DMS153 (cell line): ENCODE measurements at regions not wholly inside any gene's neighbourhood (a gene's known extent, or its start where the extent isn't known, plus 50 kb on each side); places are given as distances from the start of the nearest gene placed in this dataset.
"Not testable (repeated sequence)": the region's sequence is repeated elsewhere in the genome, so short reads cannot be mapped to it uniquely, and the experiment has no call there.

Source experiments
- DNase-seq: peaks from one replicate; lab custom pipeline; 2025; lab: John Stamatoyannopoulos, UW

DNA sequence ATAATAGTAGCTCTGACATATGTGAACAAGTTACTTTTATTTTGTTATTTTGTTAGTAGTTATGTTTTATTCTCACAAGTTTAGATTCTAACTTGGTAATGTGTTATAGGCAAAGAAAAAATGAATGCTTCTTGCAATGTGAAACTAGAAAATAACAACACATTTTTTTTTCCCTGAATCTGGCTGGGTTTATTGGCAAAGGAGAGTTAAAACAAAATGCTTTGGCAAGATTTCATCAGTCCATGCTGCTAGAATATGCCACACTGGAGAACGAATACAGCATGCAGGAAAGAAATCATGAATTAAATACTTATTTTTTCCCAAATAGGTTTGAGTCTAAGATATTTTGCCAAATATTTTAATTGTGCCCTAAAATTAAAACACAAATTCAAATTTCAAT, 1048.1 kb upstream of the ACO1 start:
- DNase-seq: no peak

DNA sequence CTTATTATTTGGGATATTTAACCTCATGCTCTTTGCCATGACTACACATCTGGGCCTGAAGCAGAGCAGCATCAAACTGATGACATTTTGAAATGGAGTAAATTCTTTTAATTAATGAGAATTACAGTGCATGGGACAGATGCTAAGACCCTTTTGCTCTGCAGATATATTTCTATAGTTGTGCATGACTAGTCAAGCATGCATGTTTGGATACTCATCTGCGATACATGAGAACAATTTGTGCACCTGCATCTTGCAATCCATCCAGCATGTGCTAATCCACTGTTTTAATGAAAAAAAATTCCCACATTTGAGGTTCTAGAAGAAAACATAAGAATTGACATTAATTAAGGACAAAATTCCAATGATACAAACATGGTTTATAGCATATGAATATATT, 1047.6 kb upstream of the ACO1 start:
- DNase-seq: no peak

DNA sequence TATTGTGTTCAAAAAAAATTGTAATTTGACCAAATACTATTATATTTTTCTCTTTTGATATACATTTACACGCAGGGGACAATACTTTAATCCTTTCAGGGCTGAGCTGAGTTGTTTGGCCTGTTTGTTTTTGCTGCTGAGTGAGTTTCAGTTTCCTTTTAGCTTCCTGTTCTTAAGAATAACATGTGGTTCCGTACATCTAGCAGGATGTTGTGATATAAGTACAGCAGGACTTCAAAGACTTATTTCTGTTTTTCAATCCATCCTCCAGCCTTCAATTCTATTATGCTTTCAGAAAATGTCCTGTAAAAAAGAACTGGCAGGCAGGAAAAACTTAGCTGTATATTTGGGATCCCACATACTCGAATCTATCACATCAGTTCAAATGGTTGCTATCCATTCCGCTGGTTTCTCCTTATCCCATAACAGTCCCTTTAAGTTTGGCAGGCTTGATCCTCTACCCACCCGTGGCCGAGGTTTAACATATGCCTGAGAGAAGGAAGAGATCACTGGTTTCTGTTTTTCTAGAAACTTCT, 1037.3 kb upstream of the ACO1 start:
- DNase-seq: peak; percentile 61

DNA sequence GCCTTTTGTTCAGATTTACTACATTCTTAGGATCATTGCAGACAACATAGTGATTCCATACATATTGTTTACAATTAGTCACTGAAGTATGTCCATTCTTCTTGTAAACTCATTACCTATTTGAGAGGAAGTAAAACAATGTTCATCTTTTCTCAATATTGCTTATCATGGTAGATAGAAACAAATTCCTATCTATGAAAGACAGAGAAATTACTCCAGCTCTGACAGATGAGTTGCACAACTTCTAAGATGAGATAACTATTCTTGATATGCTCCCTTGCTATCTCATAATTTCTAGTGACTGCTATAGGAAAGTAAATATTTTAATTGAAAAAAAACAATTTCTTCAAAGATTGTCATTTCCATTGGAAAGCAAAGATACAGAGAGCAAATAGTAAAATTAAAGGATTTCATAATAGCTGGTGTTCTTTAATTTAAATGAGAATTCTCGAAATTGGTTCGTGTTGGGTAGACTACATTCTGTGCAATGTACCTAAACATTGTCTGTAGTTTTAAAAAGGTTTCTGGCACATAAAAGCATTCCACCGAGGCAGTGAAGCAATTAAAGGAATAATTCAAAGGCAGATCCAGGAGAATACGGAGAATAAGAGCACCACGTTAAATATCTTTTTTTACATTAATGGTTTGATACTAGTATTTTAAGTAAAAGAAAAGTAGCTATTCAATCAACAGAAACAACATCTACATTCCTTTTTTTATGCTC, 1029.1 kb upstream of the ACO1 start:
- no peak for DNase-seq

DNA sequence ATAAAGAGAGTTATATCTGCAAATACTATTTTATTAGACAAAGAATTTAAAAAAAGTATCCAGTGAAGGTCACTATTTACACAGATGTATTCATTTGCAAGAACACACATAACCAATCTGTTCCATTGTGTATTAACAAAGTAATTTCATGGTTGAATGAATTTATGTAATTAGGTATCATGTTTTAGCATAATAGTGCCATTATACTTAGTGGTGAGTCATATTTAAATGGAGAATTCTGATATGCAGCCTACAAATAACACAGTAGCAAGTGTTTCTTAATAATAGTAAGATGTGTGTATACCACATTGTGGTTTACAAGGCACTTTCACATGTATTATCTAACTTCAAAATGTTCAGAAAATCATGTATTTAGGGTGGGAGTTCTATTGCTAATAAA, 1028.5 kb upstream of the ACO1 start:
- DNase-seq: peak; percentile 42

DNA sequence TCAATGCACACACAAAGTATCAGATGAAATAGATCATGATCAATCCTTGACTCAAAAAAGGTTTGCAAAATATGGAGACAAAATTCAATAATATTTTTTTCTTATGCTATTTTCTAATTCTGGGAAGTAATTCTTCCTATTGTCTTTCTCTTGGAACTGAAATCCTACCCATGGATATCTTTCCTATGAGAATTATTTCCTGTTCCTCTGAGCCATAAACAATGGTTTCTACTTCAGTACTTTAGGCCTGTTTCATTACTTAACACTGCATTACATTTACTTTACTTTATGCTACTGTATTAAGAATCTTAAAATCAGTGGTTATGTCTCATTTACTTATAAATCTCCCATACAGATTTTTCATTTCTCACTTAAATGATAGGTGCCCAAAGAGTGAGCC, 1025.4 kb upstream of the ACO1 start:
- no peak for DNase-seq

DNA sequence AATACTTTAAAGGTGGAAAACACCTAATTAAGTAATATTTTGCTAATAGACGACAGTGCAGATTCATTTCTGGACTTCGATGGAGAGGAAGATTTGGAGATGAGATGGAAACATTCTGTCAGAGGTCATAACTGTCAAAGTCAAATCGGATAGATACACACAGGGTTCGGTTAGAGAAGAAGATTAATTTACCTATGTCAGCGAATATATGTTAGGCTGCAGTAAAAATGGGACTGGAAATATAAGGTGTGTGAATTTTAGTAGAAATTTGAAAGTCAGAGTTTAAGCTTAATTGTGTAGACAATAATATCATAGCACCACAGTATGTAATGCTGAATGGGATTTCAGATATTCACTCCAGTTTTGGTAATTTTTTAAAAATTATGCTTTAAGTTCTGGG, 1020.3 kb upstream of the ACO1 start:
- DNase-seq: no peak

DNA sequence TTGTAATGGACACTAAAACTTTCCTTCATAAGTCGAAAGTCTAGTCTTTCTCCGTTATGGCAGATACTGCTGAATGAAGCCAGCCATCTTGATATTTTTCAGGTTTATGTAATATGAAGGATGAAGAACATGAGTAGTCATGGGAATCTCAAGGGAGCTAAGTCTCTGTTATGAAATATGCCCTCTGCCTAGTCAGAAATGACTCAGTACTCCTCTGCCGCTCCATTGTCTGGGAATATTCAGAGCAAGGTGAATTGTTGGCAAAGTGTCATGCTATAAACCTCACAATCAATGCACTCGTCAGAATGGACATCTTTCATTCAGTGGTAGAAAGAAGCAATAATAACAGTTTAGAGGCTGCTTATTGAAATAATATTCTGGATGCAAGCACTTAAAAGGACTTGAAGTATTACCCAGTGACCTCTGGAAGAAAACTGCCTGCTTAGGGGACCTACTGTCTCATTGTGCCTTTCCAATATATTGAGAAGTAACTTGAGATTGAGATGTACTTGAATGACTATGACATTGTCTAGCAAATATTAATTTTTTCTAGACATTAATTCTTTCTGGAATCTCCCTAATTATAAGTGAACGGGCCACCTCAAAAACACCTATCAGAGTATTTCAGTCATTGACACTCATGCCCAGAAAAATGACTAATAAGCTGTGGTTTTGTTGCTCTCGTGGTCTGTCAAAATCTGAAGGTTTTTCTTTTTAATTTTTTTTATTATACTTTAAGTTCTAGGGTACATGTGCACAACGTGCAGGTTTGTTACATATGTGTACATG, 1011.5 kb upstream of the ACO1 start:
- DNase-seq: no peak

DNA sequence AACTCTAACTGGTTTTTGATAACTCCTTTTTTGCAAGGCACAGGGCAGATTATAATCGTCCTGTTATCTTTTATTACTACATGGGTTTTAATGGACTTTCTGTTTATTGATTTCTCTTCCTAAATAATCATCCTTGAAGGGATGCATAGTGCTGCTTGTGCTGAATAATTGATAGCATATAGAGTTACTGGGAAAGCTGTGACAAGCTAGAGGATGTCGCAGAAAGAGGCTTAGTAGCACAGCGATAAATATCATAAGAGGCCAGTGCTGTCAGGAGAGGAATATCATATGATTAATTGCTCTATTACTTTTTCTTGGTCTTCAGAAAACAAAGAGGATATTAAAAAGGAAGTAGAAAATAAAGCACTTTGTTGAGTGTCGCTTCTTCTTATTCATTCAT, 1007.1 kb upstream of the ACO1 start:
- DNase-seq: no peak

DNA sequence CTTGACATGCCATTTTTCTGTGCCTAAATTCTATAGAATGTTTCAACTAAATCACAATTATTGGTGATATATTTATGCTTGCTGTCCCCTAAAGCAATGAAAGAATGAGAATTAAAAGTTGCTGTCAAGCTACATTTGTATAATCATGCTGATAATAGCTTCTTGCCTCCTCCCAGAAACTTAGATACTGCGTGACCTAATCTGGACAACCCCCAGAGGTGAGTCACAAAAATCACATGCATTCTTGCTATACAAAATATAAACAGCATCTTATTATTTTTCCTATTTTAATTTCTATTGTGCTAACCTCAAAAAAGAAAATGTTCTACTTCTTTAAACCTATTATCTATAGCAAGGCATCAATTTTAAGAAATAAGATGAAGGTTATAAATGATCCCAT, 995.8 kb upstream of the ACO1 start:
- DNase-seq: no peak

DNA sequence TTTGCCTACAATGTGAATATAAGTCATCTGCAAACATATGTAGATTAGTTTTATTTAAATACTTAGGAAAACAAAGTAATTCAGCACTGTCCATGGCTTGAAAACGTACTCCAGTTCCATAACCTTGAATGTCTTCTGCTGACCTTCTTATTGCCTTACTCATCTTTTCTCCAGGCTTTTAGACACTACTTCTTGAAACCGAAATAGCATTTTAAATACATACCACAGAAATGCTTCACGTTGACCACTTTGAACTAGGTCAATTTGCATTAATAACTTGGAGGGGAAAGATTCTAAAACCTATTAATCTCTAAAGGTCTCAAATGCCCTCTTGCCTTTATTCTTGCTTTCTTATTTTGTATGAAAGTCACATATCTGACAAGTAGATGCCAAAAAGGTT, 995.4 kb upstream of the ACO1 start:
- no peak for DNase-seq

DNA sequence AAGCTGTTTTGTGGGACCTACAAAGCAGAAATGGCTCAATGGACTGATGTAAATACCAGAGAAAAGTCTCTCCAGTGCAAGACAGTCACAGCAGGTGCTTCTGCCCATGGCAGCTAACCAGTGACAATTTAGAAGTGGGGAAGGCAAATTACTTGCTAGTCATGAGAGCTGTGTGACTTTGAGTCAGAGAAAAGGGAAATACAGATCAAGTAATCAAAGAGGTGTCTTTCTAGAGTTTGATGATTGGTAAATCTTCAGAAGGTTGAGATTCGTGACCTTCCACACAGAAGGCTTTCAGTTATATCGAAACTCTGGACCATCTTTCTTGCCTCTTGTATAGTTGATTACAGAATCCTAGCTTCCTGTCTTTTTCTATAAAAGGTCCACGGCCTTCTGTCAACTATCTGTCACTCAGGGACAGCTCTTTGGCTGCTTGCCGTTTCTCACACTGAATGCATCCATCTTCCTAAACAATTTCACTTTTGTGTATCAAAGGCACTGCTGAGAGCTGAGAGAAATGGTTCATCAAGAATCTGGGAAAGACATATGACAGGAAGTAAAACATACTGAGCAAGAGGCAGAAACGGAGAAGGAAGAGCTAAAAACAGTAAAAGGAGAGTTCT, 993.9 kb upstream of the ACO1 start:
- no peak for DNase-seq

DNA sequence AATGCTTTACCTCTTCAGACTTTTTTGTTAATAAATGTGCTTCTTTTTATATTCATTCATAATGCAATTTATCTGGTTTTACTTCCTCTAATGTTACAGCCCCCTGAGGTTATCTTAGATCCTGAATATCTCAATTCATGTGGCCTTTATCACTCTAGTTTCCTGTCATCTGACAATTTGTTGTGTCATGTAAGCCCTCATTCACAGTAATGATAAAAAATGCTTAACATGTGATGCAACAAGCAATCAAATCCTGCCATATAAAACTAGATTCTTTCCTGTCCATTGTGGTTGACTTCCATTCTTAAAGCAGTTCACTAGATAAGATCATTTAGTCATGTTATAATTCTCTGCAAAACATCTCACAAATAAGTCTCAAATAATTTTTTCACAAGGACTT, 991.2 kb upstream of the ACO1 start:
- no peak for DNase-seq

DNA sequence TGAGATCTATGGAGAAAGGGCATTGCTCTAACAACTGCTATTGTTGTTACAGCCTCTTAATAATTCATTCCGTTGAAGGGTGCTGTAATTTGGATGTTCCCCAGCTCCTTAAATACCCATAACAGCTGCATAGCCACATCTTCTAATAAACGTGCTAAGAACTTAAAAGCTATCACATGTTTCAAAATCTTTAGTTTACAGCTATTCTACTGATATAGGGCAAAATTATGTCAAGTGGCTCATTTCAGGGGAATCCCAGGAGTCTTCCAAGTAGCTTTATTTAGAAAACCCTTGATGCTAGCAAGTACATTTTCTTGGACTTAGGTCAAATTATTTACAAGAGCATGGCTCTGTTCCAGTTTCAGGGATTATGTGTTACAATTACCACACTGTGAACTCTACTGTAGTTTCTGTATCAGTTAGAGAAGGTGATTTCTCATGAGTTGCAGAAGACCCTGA, 990.4 kb upstream of the ACO1 start:
- DNase-seq: peak; percentile 11

DNA sequence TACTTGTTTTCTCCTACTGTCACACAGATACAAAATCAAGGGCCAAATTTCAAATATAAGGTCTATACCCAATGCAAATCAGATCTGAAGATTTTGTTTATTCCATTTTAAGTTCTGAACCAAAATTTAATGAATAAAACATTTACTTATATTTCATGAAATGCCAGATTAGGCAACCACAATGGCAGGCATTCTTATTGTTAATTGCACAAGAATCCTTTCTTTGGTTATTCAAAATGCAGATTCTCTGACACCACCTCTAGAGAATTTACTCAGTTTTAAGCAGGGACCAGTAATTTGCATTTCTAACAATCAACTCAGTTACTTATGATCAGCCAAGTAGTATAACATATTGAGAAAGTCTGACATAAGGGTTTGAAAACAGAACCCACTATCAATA, 972.4 kb upstream of the ACO1 start:
- no peak for DNase-seq

DNA sequence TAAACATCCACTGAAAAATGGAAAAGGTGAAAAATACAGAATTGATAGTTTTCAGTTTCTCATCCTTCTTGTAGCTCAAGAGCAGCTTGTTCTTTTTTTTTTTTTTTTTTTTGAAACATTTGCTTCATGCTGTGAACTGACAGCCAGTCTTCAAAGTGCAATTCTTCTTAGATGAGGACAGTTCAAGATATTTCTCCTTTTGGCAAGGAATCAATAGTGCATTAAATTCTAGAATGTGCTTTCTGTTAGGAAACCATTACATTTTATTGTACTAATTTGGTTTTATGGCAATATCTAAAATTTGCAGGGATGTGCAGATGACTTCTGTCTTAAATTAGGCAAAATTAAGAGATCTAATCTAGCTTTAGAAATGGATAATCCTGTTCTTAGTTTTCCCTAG, 969.3 kb upstream of the ACO1 start:
- DNase-seq: no peak

DNA sequence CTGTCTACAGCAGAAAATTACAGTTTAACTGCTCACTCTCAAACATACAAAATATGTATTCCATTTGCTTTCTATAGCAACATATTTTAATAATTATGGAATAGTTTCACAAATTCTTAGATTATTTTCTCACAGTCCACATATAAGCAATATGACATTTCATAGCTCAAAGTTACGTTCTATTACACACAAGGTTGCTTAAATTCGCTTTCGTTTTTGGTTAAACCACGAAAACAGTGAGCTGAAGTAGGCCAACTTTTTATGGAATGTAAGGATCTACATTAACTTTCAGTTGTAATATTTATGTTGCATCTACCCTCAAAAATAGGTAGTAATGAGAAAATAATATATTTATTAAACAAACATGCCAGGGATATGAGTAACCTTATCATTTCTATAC, 966.0 kb upstream of the ACO1 start:
- no peak for DNase-seq

DNA sequence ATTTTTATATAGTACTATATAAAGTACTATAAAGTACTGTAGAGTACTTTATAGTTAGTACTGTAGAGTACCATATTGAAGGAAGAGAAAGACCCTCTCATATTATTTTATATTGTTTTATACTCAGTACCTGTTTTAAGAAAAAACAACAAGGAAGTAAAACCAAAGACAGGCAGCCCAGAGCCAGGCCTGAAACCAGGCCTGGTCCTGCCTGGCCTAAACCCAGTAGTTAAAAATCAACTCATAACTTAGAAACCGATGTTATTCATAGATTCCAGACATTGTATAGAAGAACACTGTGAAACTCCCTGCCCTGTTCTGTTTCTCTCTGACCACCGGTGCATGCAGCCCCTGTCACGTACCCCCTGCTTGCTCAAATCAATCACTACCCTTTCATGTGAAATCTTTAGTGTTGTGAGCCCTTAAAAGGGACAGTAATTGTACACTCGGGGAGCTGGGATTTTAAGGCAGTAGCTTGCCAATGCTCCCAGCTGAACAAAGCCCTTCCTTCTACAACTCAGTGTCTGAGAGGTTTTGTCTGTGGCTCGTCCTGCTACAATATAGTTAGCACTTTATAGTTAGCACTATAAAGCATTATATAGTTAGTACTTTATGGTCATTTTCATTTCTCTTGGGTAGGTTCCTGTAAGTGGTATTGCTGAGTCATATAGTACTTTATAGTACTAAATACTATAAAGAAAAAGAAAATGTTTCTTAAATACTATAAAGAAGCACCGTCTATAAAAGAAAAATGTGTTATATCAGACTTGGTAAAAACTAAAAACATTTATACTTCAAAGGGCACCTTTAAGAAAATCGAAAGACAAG, 940.6 kb upstream of the ACO1 start:
- DNase-seq: not testable (repeated sequence)

DNA sequence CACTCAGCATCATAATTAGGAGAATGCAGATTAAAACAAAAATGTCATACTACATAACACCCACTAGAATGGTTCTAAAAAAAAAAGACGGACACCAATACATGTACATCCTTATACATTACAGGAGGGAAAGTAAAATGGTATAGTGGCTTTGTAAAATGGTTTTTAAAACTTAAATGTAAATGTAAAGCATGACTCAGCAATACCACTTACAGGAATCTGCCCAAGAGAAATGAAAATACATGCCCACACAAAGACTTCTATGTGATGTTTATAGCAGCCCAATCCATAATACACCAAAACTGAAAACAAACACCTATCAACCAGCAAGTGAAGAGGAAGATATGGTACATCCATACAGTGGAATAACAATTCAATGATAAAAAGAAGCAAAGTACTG, 939.1 kb upstream of the ACO1 start:
- DNase-seq: no peak

DNA sequence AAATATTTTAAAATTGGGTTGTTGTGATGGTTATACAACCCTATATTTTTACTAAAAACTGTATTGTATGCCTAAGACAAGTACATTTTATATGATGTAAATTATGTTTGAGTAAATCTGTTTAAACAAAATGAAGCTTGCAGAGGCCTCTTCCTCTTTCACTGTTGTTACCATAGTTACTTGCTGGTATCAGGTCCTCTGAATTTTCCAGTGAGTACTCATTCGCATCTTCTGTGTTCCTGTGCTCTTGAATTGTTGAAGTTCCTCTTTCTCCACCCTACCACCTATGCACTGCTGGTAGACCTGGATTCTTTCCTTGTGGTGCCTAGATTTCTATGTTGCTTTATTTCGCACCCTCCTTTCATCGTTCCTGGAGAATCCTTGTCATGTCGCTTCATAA, 938.5 kb upstream of the ACO1 start:
- no peak for DNase-seq

DNA sequence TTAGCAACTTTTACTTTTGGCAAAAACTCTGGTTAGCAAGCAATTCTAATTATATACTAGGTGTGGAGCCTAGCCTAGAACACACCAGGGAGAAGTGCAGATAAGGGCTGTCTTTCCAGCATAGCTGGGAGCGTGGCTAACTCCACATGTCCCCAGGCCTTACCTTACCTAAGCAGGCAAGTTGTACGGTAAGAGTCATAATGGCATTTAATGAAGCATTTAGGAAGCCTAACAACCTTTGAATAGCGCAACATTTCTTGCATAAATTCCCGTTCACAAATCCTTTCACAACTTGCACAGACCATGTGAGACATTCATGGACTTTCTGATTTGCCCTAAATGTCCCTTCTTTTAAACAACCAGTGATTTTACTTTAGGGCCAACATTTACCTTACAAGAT, 917.4 kb upstream of the ACO1 start:
- DNase-seq: no peak

DNA sequence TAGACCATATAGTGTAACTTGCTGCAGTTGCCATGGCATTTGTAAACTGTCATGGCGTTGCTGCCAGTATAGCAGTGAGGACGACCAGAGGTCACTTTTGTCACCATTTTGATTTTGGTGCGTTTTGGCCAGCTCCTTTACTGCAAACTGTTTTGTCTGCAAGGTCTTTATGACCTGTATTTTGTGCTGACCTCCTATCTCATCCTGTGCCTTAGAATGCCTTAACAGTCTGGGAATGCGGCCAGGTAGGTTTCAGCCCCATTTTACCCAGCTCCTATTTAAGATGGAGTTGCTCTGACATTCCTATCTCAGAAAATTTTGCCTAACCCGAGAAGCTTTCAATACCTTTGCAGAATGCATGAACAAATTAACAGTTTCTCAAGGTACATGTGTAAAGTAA, 914.4 kb upstream of the ACO1 start:
- no peak for DNase-seq
